Panc1 (cell line): ENCODE measurements at regions not wholly inside any gene's neighbourhood (a gene's known extent, or its start where the extent isn't known, plus 50 kb on each side); places are given as distances from the start of the nearest gene placed in this dataset.

Experiments
- CTCF ChIP-seq: fragments of 450-650 bp; IDR thresholded peaks from 2 replicates; pipeline ENCODE4 v1.5.1; 2017; ENCODE audit warnings: mild to moderate bottlenecking
- POLR2AphosphoS5 ChIP-seq: IDR thresholded peaks from 2 replicates; pipeline ENCODE4 v1.6.1; 2012; ENCODE audit warnings: mild to moderate bottlenecking, low read depth, low read length, moderate library complexity
- SIN3A ChIP-seq: IDR thresholded peaks from 2 replicates; pipeline ENCODE4 v1.6.1; 2012; ENCODE audit warnings: low read depth, mild to moderate bottlenecking, low read length, moderate library complexity, borderline replicate concordance; ENCODE audit not compliant: insufficient read depth

GRCh38 chr10:63795094-63795860 is 274.1 kb downstream of the REEP3 start:
- TF ChIP-seq CTCF (no peak), SIN3A (no peak), POLR2AphosphoS5 (no peak)
